IPS-20b (cell line): ENCODE measurements at regions not wholly inside any gene's neighbourhood (a gene's known extent, or its start where the extent isn't known, plus 50 kb on each side); places are given as distances from the start of the nearest gene placed in this dataset.

Source experiments
- H3K27ac ChIP-seq: one replicate; pipeline ENCODE4 v1.5.1; 2013; ENCODE audit warnings: low read length
- H3K27me3 ChIP-seq: 2 replicates; pipeline ENCODE4 v1.6.1; 2013; ENCODE audit warnings: mild to moderate bottlenecking, low read length, inconsistent platforms; ENCODE audit not compliant: insufficient read depth
- H3K36me3 ChIP-seq: 2 replicates; pipeline ENCODE4 v1.6.1; 2013; ENCODE audit warnings: low read depth, mild to moderate bottlenecking, inconsistent platforms, low read length, moderate library complexity; ENCODE audit not compliant: insufficient read depth
- H3K4me1 ChIP-seq: 2 replicates; pipeline ENCODE4 v1.6.1; 2013; ENCODE audit warnings: mild to moderate bottlenecking, control low read depth, inconsistent platforms, low read length, moderate library complexity; ENCODE audit not compliant: insufficient read depth
- H3K4me3 ChIP-seq: 2 replicates; pipeline ENCODE4 v1.5.1; 2013; ENCODE audit warnings: mild to moderate bottlenecking, low read length, inconsistent platforms
- H3K9ac ChIP-seq: 2 replicates; pipeline ENCODE4 v1.6.1; 2013; ENCODE audit warnings: low read depth, mild to moderate bottlenecking, inconsistent platforms, low read length, moderate library complexity
- H3K9me3 ChIP-seq: 2 replicates; pipeline ENCODE4 v1.6.1; 2013; ENCODE audit warnings: mild to moderate bottlenecking, low read depth, low read length, inconsistent platforms; ENCODE audit not compliant: insufficient read depth

- Histone ChIP-seq H3K9me3 (no peaks in the 10 kb centered on the region), H3K36me3 (no peaks in the 10 kb centered on the region), H3K4me1 (no peaks in the 10 kb centered on the region), H3K9ac (no peak overlapping the region), H3K27me3 (no peaks in the 10 kb centered on the region), H3K4me3 (no peak overlapping the region), H3K27ac (no peak overlapping the region)
Measured at GRCh38 chr10:83553366-83553765, 585.9 kb upstream of the GHITM start.

GRCh38 chr10:83555264-83555663 lies 584.0 kb upstream of the GHITM start:
- H3K4me1 ChIP-seq = no peaks in the 10 kb centered on the region
- no peaks in the 10 kb centered on the region for H3K36me3 ChIP-seq
- no peaks in the 10 kb centered on the region for H3K9me3 ChIP-seq
- H3K27ac ChIP-seq = no peak overlapping the region
- no peaks in the 10 kb centered on the region for H3K27me3 ChIP-seq
- H3K4me3 ChIP-seq = no peak overlapping the region
- no peak overlapping the region for H3K9ac ChIP-seq

- Histone ChIP-seq H3K9me3 (no peaks in the 10 kb centered on the region), H3K4me3 (no peak overlapping the region), H3K4me1 (no peaks in the 10 kb centered on the region), H3K27me3 (no peaks in the 10 kb centered on the region), H3K27ac (no peak overlapping the region), H3K9ac (no peak overlapping the region), H3K36me3 (no peaks in the 10 kb centered on the region)
Measured at GRCh38 chr10:83562381-83562780, 576.9 kb upstream of the GHITM start.

GRCh38 chr10:83564889-83565588 lies 574.3 kb upstream of the GHITM start:
- no peak overlapping the region for H3K9ac ChIP-seq
- H3K4me3 ChIP-seq = no peak overlapping the region
- H3K27ac ChIP-seq = no peak overlapping the region
- H3K9me3 ChIP-seq = no peaks in the 10 kb centered on the region
- no peaks in the 10 kb centered on the region for H3K27me3 ChIP-seq
- H3K4me1 ChIP-seq = no peaks in the 10 kb centered on the region
- no peaks in the 10 kb centered on the region for H3K36me3 ChIP-seq

GRCh38 chr10:83572036-83572435 lies 567.3 kb upstream of the GHITM start:
- Histone ChIP-seq H3K27ac (no peak overlapping the region), H3K9me3 (peaks cover 2% of the 10 kb centered on the region; the same call in 1 of the 2 replicates), H3K36me3 (no peaks in the 10 kb centered on the region), H3K4me1 (no peaks in the 10 kb centered on the region), H3K9ac (no peak overlapping the region), H3K27me3 (no peaks in the 10 kb centered on the region), H3K4me3 (no peak overlapping the region)

GRCh38 chr10:83574770-83575169 lies 564.5 kb upstream of the GHITM start:
- H3K4me1 ChIP-seq = no peaks in the 10 kb centered on the region
- H3K36me3 ChIP-seq = no peaks in the 10 kb centered on the region
- no peak overlapping the region for H3K9ac ChIP-seq
- H3K27ac ChIP-seq = no peak overlapping the region
- peaks cover 8% of the 10 kb centered on the region; the same call in 1 of the 2 replicates for H3K9me3 ChIP-seq
- H3K27me3 ChIP-seq = no peaks in the 10 kb centered on the region
- no peak overlapping the region for H3K4me3 ChIP-seq

- Histone ChIP-seq H3K9ac (no peak overlapping the region), H3K27ac (no peak overlapping the region), H3K36me3 (no peaks in the 10 kb centered on the region), H3K4me3 (no peak overlapping the region), H3K4me1 (peaks cover 1% of the 10 kb centered on the region; the same call in 1 of the 2 replicates), H3K9me3 (peaks cover 8% of the 10 kb centered on the region; the same call in 1 of the 2 replicates), H3K27me3 (no peaks in the 10 kb centered on the region)
Measured at GRCh38 chr10:83577421-83577820, 561.9 kb upstream of the GHITM start.

- Histone ChIP-seq H3K4me1 (peaks cover 6% of the 10 kb centered on the region; the same call in 1 of the 2 replicates), H3K27ac (no peak overlapping the region), H3K4me3 (no peak overlapping the region), H3K9ac (no peak overlapping the region), H3K27me3 (no peaks in the 10 kb centered on the region), H3K36me3 (no peaks in the 10 kb centered on the region), H3K9me3 (peaks cover 8% of the 10 kb centered on the region; the same call in 1 of the 2 replicates)
Measured at GRCh38 chr10:83580373-83581012, 558.8 kb upstream of the GHITM start.

GRCh38 chr10:83582407-83583095 lies 556.8 kb upstream of the GHITM start:
- H3K9me3 ChIP-seq = 0 out of 2 replicates have a peak, but pooled peaks cover 1% of the 10 kb centered on the region
- peaks cover 6% of the 10 kb centered on the region; the same call in 1 of the 2 replicates for H3K4me1 ChIP-seq
- H3K36me3 ChIP-seq = no peaks in the 10 kb centered on the region
- no peak overlapping the region for H3K4me3 ChIP-seq
- no peak overlapping the region for H3K9ac ChIP-seq
- no peak overlapping the region for H3K27ac ChIP-seq
- no peaks in the 10 kb centered on the region for H3K27me3 ChIP-seq

GRCh38 chr10:83585686-83586085 lies 553.6 kb upstream of the GHITM start:
- Histone ChIP-seq H3K4me1 (peaks cover 6% of the 10 kb centered on the region; the same call in 1 of the 2 replicates), H3K27ac (no peak overlapping the region), H3K4me3 (no peak overlapping the region), H3K9ac (no peak overlapping the region), H3K27me3 (no peaks in the 10 kb centered on the region), H3K36me3 (no peaks in the 10 kb centered on the region), H3K9me3 (no peaks in the 10 kb centered on the region)

GRCh38 chr10:83592337-83592935 lies 546.9 kb upstream of the GHITM start:
- H3K27ac ChIP-seq = no peak overlapping the region
- no peaks in the 10 kb centered on the region for H3K27me3 ChIP-seq
- H3K4me1 ChIP-seq = no peaks in the 10 kb centered on the region
- H3K4me3 ChIP-seq = no peak overlapping the region
- no peak overlapping the region for H3K9ac ChIP-seq
- H3K36me3 ChIP-seq = no peaks in the 10 kb centered on the region
- peaks cover 25% of the 10 kb centered on the region; the same call in 1 of the 2 replicates for H3K9me3 ChIP-seq
